Stimulated activated effector memory CD8-positive, alpha-beta T cell treated with anti-CD3 and anti-CD28 coated beads, Interleukin-12 subunit alpha, Interleukin-12 subunit beta, amount 100 ng/mL, for 72 hours (primary cell): ENCODE measurements at regions not wholly inside any gene's neighbourhood (a gene's known extent, or its start where the extent isn't known, plus 50 kb on each side); places are given as distances from the start of the nearest gene placed in this dataset.
A peak's percentile ranks its signal among the peaks of the same experiment; 100 is the strongest.

Source experiments
- ATAC-seq: fragments of 150-1000 bp; cut with Tn5 transposase; 2 replicates; pipeline ENCODE4 v1.10.0; 2021
- DNase-seq, 2 donors: peaks; one replicate each; pipeline ENCODE4 v3.0.0; 2021 to 2022; ENCODE audit warnings: low spot score in 2 of 2
- H3K27ac Mint-ChIP-seq: one replicate; pipeline ENCODE4 v1.8.0; 2022; ENCODE audit warnings: mild to moderate bottlenecking, mixed read lengths
- H3K36me3 Mint-ChIP-seq: one replicate; pipeline ENCODE4 v1.8.0; 2022; ENCODE audit warnings: mild to moderate bottlenecking, mixed read lengths
- H3K4me1 Mint-ChIP-seq: one replicate; pipeline ENCODE4 v1.8.0; 2022; ENCODE audit warnings: mixed read lengths
- H3K4me3 Mint-ChIP-seq: one replicate; pipeline ENCODE4 v1.8.0; 2022; ENCODE audit warnings: mild to moderate bottlenecking, mixed read lengths
- H3K9me3 Mint-ChIP-seq: one replicate; pipeline ENCODE4 v1.8.0; 2022; ENCODE audit warnings: mixed read lengths

GRCh38 chr1:187280031-187280430 lies 451.3 kb downstream of the PLA2G4A start:
- H3K9me3 Mint-ChIP-seq, result no peaks in the 10 kb centered on the region
- H3K4me3 Mint-ChIP-seq, result no peak overlapping the region
- H3K36me3 Mint-ChIP-seq, result no peaks in the 10 kb centered on the region
- no peak for ATAC-seq
- no peaks in the 10 kb centered on the region for H3K4me1 Mint-ChIP-seq
- H3K27ac Mint-ChIP-seq, result no peak overlapping the region
- DNase-seq, result no peak

GRCh38 chr1:187281085-187281484 lies 452.3 kb downstream of the PLA2G4A start:
- H3K27ac Mint-ChIP-seq, result no peak overlapping the region
- peaks cover 2% of the 10 kb centered on the region for H3K9me3 Mint-ChIP-seq
- H3K4me1 Mint-ChIP-seq, result no peaks in the 10 kb centered on the region
- no peak overlapping the region for H3K4me3 Mint-ChIP-seq
- ATAC-seq (no peak), DNase-seq (no peak)
- no peaks in the 10 kb centered on the region for H3K36me3 Mint-ChIP-seq

- no peak overlapping the region for H3K27ac Mint-ChIP-seq
- no peak for ATAC-seq
- no peak for DNase-seq
- H3K4me3 Mint-ChIP-seq, result no peak overlapping the region
- no peaks in the 10 kb centered on the region for H3K36me3 Mint-ChIP-seq
- peaks cover 9% of the 10 kb centered on the region for H3K9me3 Mint-ChIP-seq
- no peaks in the 10 kb centered on the region for H3K4me1 Mint-ChIP-seq
These were observed 455.2 kb downstream of the PLA2G4A start for GRCh38 chr1:187283984-187284383.

DNA sequence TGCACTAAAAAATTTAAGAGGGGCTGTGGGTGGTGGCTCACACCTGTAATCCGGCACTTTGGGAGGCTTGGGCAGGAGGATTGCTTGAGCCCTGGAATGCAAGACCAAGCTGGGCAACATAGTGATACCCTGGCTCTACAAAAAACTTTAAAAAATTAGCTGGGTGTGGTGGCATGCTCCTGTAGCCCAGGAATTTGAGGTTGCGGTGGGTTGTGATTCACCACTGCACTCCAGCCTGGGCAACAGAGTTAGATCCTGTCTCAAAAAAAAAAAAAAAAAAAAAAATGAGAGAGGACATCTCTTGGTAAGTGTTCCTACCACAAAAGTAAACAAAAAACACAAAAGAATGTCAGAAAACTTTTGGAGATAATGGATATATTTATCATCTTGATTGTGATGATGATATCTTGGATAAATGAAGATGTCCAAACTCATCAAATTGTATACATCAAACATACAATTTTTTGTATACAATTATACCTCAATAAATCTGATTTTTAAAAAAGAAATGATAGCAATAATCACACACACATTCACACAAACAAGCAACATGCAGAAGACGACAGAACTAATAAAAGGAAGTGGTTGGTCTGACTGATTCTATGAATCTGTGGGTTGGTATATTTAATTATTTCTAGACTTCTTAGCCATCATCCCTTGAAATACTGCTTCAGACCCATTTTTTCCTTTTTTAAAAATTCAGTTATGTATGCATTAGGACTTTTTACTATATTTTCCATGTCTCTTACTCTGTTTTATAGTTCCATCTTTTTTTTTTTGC lies 465.9 kb downstream of the PLA2G4A start:
- H3K9me3 Mint-ChIP-seq, result peaks cover 19% of the 10 kb centered on the region
- no peak overlapping the region for H3K4me3 Mint-ChIP-seq
- no peaks in the 10 kb centered on the region for H3K4me1 Mint-ChIP-seq
- DNase-seq (no peak), ATAC-seq (no peak)
- no peak overlapping the region for H3K27ac Mint-ChIP-seq
- H3K36me3 Mint-ChIP-seq, result no peaks in the 10 kb centered on the region

GRCh38 chr1:187300081-187300480 lies 471.3 kb downstream of the PLA2G4A start:
- ATAC-seq (no peak), DNase-seq (no peak)
- H3K27ac Mint-ChIP-seq, result no peak overlapping the region
- H3K36me3 Mint-ChIP-seq, result no peaks in the 10 kb centered on the region
- no peak overlapping the region for H3K4me3 Mint-ChIP-seq
- H3K9me3 Mint-ChIP-seq, result peaks cover 17% of the 10 kb centered on the region
- H3K4me1 Mint-ChIP-seq, result no peaks in the 10 kb centered on the region

DNA sequence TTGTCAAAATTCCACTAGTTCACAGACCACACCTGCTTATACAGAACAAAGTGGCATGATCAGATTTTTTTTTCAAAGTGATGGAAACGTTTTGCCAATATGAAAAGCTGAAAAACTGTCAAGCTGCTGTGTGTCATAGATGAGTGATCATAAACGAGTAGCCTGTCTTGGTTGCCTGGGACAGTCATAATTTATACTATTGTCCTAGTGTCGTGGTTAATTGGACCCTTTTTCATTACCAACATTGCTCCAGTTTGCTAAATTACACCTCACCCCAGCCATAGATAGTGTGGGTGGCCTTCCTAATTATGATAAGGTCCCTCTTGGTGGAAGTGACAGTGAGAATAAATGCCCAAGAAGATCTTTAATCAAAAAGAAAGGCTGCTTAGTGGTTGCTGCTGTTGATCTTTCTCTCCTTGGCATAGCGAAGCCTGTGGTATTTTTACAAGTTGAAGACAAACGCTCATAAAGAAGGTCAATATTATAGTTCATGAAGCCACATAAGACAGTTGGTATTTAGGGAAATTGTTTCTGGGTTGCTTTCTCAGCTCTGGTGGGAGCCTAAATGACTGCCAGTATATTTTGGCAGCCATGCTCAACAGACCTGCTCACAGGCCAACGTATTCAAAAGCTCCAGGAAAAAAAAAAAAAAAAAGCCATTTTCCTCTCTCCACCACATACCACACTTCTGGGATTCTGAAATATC lies 478.1 kb downstream of the PLA2G4A start:
- no peak overlapping the region for H3K27ac Mint-ChIP-seq
- no peak for ATAC-seq
- H3K4me1 Mint-ChIP-seq, result no peaks in the 10 kb centered on the region
- DNase-seq, result no peak
- no peak overlapping the region for H3K4me3 Mint-ChIP-seq
- peaks cover 13% of the 10 kb centered on the region for H3K9me3 Mint-ChIP-seq
- no peaks in the 10 kb centered on the region for H3K36me3 Mint-ChIP-seq

- Mint-ChIP-seq H3K27ac (no peak overlapping the region), H3K9me3 (peaks cover 4% of the 10 kb centered on the region), H3K4me3 (no peak overlapping the region), H3K4me1 (no peaks in the 10 kb centered on the region), H3K36me3 (no peaks in the 10 kb centered on the region)
- ATAC-seq, result no peak
- no peak for DNase-seq
These were observed 481.4 kb downstream of the PLA2G4A start for GRCh38 chr1:187310038-187310631.

GRCh38 chr1:187313115-187313514 lies 484.4 kb downstream of the PLA2G4A start:
- Mint-ChIP-seq H3K4me1 (no peaks in the 10 kb centered on the region), H3K4me3 (no peak overlapping the region), H3K9me3 (peaks cover 6% of the 10 kb centered on the region), H3K27ac (no peak overlapping the region), H3K36me3 (no peaks in the 10 kb centered on the region)
- ATAC-seq (no peak), DNase-seq (no peak)

- H3K36me3 Mint-ChIP-seq, result no peaks in the 10 kb centered on the region
- H3K9me3 Mint-ChIP-seq, result peaks cover 6% of the 10 kb centered on the region
- DNase-seq (no peak), ATAC-seq (no peak)
- no peak overlapping the region for H3K27ac Mint-ChIP-seq
- no peak overlapping the region for H3K4me3 Mint-ChIP-seq
- no peaks in the 10 kb centered on the region for H3K4me1 Mint-ChIP-seq
These were observed 497.8 kb downstream of the PLA2G4A start for GRCh38 chr1:187326557-187326956.

- DNase-seq (no peak), ATAC-seq (peak; percentile 83)
- Mint-ChIP-seq H3K36me3 (no peaks in the 10 kb centered on the region), H3K4me3 (no peak overlapping the region), H3K27ac (no peak overlapping the region), H3K4me1 (no peaks in the 10 kb centered on the region), H3K9me3 (peaks cover 10% of the 10 kb centered on the region)
These were observed 507.9 kb downstream of the PLA2G4A start for GRCh38 chr1:187336441-187337168.

- Mint-ChIP-seq H3K27ac (no peak overlapping the region), H3K4me1 (no peaks in the 10 kb centered on the region), H3K9me3 (peaks cover 10% of the 10 kb centered on the region), H3K4me3 (no peak overlapping the region), H3K36me3 (no peaks in the 10 kb centered on the region)
- DNase-seq (no peak), ATAC-seq (no peak)
These were observed 510.1 kb downstream of the PLA2G4A start for GRCh38 chr1:187338762-187339412.

- no peak overlapping the region for H3K27ac Mint-ChIP-seq
- H3K36me3 Mint-ChIP-seq, result no peaks in the 10 kb centered on the region
- H3K9me3 Mint-ChIP-seq, result peaks cover 7% of the 10 kb centered on the region
- H3K4me1 Mint-ChIP-seq, result no peaks in the 10 kb centered on the region
- DNase-seq (no peak), ATAC-seq (no peak)
- no peak overlapping the region for H3K4me3 Mint-ChIP-seq
These were observed 513.7 kb downstream of the PLA2G4A start for GRCh38 chr1:187342495-187342894.

DNA sequence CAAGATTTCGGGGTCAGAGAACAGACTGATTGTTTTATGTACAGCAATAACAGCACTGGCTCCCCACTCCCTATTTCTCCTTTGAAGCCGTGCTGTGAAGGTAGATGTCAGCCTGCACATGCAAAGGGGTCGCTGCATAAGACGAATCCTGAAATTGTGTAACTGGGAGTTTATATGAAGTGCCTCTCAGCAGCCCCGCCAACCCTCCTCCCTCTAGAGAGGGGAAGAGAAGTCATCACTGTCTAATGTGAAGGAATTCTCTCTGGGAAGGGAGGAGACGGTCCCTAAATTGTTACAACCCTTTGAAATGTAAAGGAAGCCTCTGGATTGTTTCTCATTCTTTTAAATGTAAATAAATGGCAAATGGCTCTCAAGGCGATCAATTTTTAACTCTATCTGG lies 545.3 kb downstream of the PLA2G4A start:
- no peak for DNase-seq
- Mint-ChIP-seq H3K27ac (no peak overlapping the region), H3K36me3 (no peaks in the 10 kb centered on the region), H3K4me1 (no peaks in the 10 kb centered on the region), H3K4me3 (no peak overlapping the region), H3K9me3 (peaks cover 15% of the 10 kb centered on the region)
- no peak for ATAC-seq

DNA sequence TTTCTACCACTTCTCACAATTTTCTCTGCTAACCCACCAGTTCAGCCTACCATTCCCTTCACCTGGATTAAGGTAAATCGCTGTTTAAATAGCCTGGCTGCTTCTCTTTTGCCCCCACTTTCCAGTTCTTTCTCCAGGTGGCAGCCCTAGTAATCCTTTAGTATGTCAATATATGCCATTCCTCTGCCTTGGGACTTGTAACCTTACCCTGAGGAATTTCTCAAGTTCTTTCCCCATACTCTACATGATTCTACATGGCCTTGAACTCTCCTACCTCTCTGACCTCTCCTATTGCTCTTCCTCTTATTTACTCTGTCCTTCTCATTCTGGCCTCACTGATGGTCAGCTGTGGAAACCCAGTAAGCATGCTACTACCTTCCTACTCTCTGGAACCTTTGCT lies 546.0 kb downstream of the PLA2G4A start:
- H3K4me3 Mint-ChIP-seq, result no peak overlapping the region

DNA sequence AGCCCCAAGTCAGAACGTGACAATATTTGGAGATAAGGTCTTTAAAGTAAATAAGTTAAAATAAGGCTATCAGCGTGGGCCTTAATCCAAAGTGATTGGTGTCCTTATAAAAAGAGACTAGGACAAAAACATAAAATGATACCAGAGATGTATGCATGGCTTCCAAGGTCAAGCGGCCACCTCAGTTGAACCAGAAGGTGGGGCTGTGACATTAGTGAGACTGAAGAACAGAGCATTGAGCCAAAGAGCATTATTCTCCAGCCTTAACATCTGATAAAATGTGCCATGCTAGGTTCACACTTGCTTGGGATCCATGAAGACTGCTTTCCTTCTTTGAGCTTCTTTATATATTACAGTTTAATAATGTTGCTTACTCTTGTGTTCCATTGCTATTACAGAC lies 554.6 kb downstream of the PLA2G4A start:
- no peak for ATAC-seq
- no peak for DNase-seq

More for the DNA sequence above, 546.0 kb downstream of the PLA2G4A start:
- Mint-ChIP-seq H3K4me1 (no peaks in the 10 kb centered on the region), H3K27ac (no peak overlapping the region), H3K36me3 (no peaks in the 10 kb centered on the region), H3K9me3 (peaks cover 19% of the 10 kb centered on the region)
- ATAC-seq (no peak), DNase-seq (no peak)

More for the DNA sequence above, 554.6 kb downstream of the PLA2G4A start:
- H3K27ac Mint-ChIP-seq, result no peak overlapping the region
- H3K4me1 Mint-ChIP-seq, result no peaks in the 10 kb centered on the region
- H3K9me3 Mint-ChIP-seq, result peaks cover 12% of the 10 kb centered on the region
- H3K36me3 Mint-ChIP-seq, result no peaks in the 10 kb centered on the region
- no peak overlapping the region for H3K4me3 Mint-ChIP-seq
